Esophagus mucosa (tissue), 1 donor: ENCODE measurements at regions not wholly inside any gene's neighbourhood (a gene's known extent, or its start where the extent isn't known, plus 50 kb on each side); places are given as distances from the start of the nearest gene placed in this dataset.
"Not testable (repeated sequence)": the region's sequence is repeated elsewhere in the genome, so short reads cannot be mapped to it uniquely, and the experiment has no call there.

ENCODE experiments used
- ATAC-seq: fragments of 200-7000 bp; cut with Tn5 transposase; one replicate; pipeline ENCODE4 v1.9.1; 2020
- donor health status: DM: yes; HTN: yes; CAD: no.

- no peak for ATAC-seq
These were observed 137.7 kb upstream of the SMYD2 start for GRCh38 chr1:214143006-214143992.

GRCh38 chr1:214144521-214144920 lies 136.4 kb upstream of the SMYD2 start:
- ATAC-seq: not testable (repeated sequence)

- ATAC-seq: peak; percentile 48
These were observed 134.4 kb upstream of the SMYD2 start for GRCh38 chr1:214146523-214146922.

- no peak for ATAC-seq
These were observed 126.2 kb upstream of the SMYD2 start for GRCh38 chr1:214154596-214155292.

- ATAC-seq: no peak
These were observed 124.9 kb upstream of the SMYD2 start for GRCh38 chr1:214155987-214156625.

- no peak for ATAC-seq
These were observed 116.8 kb upstream of the SMYD2 start for GRCh38 chr1:214164173-214164572.

GRCh38 chr1:214165850-214166374 lies 115.0 kb upstream of the SMYD2 start:
- no peak for ATAC-seq

GRCh38 chr1:214174508-214175199 lies 106.3 kb upstream of the SMYD2 start:
- no peak for ATAC-seq

- ATAC-seq: no peak
These were observed 102.9 kb upstream of the SMYD2 start for GRCh38 chr1:214178102-214178501.

GRCh38 chr1:214184992-214185391 lies 96.0 kb upstream of the SMYD2 start:
- ATAC-seq: no peak

- ATAC-seq: no peak
These were observed 94.7 kb upstream of the SMYD2 start for GRCh38 chr1:214186103-214186824.

- ATAC-seq: no peak
These were observed 93.6 kb upstream of the SMYD2 start for GRCh38 chr1:214187121-214187900.

GRCh38 chr1:214187933-214188332 lies 93.0 kb upstream of the SMYD2 start:
- no peak for ATAC-seq

- ATAC-seq: no peak
These were observed 92.1 kb upstream of the SMYD2 start for GRCh38 chr1:214188835-214189234.

- ATAC-seq: no peak
These were observed 87.9 kb upstream of the SMYD2 start for GRCh38 chr1:214192825-214193643.

GRCh38 chr1:214193691-214194090 lies 87.3 kb upstream of the SMYD2 start:
- no peak for ATAC-seq

- no peak for ATAC-seq
These were observed 82.4 kb upstream of the SMYD2 start for GRCh38 chr1:214198571-214198970.

GRCh38 chr1:214199585-214199984 lies 81.4 kb upstream of the SMYD2 start:
- ATAC-seq: no peak

GRCh38 chr1:214202992-214203391 lies 78.0 kb upstream of the SMYD2 start:
- no peak for ATAC-seq

- ATAC-seq: no peak
These were observed 75.9 kb upstream of the SMYD2 start for GRCh38 chr1:214205053-214205452.
